Pulmonary artery endothelial cell (primary cell): ENCODE measurements at regions not wholly inside any gene's neighbourhood (a gene's known extent, or its start where the extent isn't known, plus 50 kb on each side); places are given as distances from the start of the nearest gene placed in this dataset.

Experiments used
- DNase-seq: peaks from one replicate; pipeline ENCODE4 v3.0.0-alpha.2; 2011; ENCODE audit warnings: low read depth, low spot score

DNA sequence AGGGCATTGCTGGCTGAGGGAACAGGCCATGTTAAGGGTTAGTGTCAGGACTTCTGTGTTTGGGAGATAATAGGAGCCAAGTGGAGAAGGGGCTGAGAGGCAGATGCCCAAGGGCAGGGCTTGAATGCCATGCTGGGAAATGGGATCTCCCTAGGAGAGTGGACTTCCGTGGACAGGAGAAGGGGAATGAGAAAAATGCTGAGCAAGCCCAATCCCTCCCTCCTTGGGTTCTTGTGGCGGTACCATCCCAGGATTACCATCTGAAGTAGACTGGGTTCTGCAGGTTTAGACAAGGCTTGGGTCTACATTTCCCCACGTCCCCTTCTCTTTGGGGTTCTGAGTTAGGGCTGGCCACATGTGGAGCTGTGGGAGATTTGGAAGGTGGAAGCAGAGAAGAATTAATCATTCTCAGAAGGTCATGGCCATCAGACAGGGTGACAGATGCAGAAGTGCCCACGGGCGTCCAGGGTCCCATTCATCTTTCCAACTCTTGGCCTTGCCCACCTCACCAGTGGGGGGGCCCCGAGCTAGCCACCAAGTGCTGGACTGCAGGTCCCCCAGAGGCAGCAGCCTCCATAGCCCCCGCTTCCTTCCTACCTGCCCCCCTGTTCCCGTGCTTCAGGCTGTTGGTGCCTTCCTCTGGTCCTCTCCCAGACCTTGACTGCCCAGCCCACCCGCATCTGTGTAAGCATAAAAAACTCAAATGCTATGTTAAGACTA lies 354.8 kb downstream of the RPS24 start:
- no peak for DNase-seq

DNA sequence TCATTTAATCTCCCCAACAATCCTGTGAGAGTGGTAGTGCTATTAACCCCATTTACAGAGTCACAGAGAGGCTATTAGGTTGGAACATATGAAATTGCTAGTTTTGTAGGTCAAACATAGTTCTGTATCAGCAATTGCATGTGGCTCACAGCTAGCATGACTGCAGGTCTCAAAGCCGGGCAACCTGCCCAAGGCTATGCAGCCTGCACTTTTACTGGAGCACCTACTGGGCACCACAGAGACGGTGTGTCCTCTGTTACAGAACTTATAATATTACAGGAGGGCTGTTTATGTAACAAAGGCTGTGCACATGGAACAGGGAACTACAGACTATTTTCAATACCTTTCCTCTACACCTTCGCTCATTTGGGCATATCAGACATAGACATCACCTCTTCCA lies 355.8 kb downstream of the RPS24 start:
- DNase-seq = no peak

DNA sequence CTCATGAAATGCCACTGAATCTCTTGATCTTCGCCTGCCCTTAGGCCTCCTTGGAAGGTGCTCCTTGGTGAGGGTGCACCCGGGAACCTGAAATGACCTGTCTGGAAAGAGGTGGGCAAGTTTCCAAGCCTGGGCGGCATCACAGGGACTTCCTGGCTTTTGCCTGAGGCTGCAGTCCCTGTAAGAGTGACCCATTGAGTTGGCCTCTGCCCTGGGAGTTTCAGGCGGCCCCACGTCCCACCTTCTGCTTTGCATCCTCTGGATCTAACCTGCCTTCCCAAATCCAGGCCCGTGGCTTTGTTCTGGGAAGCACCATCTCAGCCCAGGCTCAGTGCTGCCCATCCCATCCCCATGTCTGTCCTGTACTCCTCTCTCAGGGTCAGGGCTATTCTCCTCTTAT lies 356.4 kb downstream of the RPS24 start:
- DNase-seq = no peak

DNA sequence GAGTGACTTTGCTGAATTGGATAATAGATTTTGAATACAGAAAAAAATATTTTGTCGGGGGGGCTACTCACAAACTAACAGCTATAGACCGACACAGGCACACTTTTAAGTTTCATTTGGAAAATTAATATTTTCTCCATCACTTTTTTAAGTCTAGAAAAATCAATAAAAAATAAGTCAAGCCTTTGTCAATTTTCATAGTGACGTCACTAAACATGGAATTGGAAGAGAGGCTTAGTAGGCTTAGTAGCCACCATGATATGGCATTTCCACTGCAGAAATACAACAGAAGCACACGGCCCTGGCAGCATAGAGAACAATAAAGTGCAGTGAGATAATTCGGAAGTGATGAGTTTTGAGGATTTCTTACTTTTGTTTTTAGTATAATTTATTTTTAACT lies 357.2 kb downstream of the RPS24 start:
- no peak for DNase-seq

DNA sequence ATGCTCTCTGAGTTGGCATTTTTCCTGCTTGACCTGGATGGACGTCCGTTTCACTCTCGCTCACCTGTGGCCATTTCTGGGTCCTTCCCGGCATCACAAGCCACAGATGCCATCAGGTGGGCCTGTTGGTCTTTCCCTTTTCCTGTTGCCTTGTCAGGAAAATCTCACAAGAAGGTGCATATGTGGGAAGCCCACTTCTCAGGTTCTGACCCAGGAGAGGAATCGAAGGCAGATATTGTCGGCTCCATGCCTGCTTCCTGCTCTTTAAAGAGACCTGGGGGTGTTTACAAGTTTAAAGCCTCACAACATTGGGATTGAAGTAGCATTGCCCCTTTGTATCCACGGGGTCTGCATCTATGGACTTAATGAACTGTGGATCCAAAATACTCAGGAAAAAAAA lies 357.9 kb downstream of the RPS24 start:
- no peak for DNase-seq

DNA sequence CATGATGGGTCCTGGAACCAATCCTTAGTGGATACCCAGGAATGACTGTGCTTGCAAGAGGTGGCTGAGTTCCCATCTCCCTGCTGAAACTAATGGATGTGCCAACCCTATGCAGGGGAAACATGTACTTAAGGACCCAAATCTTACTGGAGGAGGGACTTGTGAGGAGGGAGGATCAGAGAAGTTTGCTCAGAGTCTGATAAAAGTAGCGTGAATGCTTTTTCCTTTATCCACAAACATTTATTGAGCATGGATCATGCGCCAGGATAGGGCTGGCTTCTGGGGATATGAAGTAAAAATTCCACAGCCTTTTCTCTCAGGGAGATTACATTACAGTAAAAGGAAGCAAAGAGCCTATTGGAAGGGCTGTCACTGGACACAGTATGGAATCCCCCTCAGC lies 358.5 kb downstream of the RPS24 start:
- no peak for DNase-seq

DNA sequence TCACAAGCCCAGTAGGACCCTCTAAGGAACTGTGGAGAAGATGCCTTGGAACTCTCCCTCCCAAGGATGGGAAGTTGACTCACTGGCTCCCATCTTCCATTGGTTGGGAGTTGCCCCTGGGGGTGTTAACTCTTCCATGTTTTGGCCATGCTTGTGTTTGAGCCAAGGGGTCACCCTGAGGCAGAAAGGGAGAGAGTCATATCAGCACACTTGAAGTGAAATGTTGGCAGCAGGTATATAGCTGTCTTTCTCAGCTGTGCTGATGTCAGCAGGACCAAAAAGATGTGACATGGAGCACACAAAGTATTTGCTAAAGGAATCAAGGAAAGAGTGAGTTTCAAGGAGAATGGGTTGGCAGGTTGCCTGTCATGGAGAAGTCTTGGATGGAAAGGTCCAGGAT lies 359.4 kb downstream of the RPS24 start:
- DNase-seq = no peak

DNA sequence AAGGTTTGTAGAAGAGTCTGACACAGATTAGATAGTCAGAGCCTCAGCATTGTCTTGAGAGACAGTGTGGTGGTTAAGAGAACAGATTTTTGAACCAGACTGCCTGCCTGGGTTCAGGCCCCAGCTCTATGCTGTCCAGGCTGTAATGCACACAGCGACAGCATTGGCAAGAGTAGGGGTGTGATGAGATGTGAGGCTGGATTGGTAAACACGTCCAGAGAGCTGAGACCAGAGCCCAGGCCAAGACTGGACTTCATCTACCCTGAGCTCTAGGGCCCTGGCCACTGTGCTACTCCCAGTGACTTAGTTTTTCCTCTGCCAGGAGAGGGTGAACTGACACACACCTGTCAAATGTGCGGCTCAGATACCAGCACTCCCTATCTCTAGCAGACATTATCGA lies 360.4 kb downstream of the RPS24 start:
- DNase-seq = no peak

DNA sequence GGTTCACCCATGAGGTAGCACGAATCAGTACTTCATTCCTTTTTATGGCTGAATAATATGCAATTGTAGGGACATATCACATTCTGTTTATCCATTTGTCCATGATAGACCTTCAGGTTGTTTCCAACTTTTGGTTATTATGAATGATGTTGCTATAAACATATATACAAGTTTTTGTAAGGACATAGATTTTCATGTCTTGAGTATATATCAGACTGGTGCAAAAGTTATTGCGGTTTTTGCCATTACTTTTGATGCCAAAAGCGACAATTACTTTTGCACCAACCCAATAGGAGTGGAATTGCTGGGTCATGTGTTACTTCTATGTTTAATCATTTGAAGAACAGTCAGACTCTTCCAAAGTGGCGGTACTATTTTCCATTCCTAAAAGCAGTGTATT lies 361.5 kb downstream of the RPS24 start:
- DNase-seq = no peak

DNA sequence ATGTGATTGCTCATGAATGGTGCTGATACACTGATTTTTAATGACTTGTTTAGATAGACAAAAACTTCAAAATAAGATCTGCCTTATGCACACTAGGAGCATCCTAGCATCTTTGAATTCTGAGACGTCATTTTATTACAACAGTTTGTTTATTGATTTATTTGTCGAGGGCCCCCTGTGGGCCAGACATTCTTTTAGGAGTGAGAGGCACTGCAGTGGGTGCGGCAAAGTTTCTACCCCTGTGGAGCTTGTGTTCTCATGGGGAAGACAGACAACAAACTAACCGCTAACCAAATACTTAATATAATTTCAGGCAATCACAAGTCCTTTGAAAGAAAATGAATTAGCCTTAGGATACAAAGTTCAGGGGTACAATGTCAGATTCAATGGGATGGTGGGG lies 363.1 kb downstream of the RPS24 start:
- no peak for DNase-seq

DNA sequence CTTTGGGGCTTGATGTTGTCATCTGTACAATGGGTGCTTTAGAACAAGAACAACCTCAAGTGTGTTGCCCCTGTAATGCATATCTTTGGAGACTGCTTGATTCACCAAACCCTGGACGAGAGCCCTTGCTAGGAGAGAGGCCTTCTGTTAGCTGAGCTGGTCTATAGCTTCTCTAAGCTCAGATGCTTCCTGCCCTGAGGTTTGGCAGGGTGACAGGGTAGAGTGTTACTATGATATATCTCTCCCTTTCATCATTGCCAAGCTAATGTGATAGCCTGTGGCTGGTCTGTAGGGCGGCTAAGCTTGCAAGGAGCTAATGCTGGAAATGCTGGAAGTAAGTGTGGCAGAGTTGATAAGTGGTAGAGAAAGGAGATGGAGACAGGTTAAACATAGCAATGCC lies 364.1 kb downstream of the RPS24 start:
- DNase-seq = no peak

DNA sequence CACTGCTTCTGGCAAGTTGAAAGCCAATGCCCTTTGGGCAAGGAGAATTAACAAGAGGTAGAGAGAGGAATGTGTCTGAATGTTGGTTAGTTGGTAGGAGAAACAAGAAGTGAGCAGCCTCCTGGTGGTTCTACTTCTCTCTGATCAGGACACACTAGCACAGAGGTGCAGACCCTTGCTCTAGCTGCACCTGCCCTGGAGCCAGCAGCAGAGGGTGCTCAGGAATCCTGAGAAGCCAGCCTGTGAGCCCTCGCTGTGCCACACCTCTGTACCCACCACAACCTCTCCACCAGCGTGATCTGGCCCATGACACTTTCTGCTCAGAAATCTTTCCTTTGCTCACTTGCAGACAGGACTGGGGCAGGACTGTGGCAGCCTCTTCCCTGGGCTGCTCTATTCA lies 364.7 kb downstream of the RPS24 start:
- DNase-seq = no peak

DNA sequence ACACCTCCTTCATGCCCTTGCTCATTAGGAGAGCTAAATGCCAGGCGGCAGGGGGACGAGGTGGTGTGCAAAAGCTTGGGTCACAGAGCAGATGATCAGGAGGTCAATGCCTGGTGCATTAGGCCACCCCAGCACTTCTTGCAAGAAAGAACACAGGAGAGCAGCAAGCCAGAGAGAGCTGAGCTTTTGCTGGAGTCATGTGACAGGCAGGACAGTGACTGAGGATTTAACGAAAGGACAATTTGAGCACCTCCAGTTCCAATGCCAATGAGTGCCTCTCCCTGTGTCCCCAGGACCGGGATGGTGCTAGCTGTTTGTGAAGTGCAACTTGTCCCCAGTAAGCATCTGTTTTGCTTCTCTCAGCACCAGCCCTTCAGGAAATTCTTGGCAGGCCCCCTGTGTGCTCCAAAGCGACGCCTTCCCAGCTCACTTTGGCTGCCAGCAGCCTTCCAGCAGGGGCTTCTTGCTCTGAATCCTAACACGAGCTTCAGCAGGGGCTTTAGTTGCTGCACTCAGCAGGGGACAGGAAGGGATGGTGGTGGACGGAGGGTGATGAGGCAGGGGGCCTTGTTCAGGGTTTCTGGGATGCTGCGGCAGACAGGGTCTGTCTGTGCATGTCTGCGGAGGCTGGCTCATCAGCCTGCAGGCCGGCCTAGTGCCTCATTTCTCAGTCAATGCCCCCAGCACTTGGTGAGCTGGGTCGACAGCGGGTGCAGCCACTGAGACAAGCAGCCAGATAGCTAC lies 368.1 kb downstream of the RPS24 start:
- no peak for DNase-seq

DNA sequence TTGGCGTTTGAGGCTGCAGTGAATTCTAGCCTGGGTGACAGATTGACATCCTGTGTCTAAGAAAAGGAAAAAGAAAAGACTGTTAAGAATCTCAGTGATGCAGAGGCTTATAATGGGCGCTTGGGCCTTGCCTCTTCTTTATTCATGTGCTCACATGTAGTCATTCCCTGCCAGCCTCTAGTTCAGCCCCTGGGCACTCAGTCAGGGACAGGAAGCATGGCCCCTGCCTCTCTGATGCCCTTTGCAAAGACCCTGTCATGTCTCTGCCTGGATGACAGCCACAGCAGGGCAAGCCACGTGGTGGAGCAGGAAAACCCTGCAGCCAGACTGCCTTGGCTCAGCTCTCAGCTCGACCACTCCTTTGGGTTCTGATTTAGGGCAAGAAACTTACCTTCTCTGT lies 368.9 kb downstream of the RPS24 start:
- DNase-seq = no peak

DNA sequence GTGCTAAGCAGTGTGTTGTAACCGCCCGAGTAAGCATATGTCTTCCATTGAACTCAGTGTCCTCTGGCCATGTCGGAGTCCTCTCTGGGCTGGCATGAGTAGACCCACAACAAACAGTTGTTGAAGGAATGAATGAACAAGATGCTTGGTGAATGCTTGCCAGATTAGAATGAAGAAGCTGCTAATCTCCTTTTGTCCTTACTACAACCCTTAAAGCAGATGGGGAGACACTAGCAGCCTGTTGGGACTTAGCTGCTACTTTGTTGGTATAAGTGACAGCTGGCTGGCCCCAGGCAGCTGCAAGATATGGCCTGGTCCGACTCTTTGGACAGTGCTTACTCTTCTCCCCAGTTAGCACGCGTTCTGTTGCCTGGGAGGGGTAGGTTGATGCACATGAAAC lies 370.1 kb downstream of the RPS24 start:
- no peak for DNase-seq

DNA sequence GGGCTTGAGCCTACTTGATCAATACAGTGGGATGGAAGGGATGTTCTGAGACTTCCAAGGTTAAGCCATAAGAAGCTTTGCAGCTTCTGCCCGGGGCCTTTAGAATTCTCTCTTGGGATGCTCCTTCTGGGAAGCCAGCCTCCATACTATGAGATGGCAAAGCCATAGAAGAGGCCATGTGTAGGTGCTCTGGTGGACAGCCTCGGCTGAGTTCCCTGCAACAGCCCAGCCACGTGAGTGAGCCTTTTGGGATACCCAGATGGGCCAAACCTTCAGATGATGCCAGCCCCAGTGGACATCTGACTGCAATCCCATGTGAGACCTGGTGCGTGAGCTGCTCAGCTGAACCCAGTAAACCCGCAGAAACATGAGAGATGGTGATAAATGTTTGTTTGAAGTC lies 370.6 kb downstream of the RPS24 start:
- no peak for DNase-seq

DNA sequence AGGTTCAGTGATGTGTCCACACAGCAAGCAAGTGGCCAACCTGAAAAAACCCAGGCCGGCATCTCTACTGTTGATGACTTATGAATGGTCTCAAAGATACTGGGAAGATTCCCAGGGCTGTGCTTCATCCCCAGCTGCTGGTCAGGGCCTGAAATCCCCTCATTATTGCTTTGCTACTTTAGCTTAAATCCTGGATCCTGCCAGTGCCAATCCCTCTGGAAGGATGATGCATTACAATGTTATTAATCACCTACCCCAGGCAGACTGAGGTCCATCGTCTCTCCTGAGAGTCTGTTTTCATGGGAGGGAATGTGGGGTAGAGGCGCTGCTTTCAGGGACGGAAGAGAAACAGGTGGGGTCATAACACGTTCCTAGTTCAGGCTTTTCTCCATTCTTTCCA lies 371.6 kb downstream of the RPS24 start:
- no peak for DNase-seq

DNA sequence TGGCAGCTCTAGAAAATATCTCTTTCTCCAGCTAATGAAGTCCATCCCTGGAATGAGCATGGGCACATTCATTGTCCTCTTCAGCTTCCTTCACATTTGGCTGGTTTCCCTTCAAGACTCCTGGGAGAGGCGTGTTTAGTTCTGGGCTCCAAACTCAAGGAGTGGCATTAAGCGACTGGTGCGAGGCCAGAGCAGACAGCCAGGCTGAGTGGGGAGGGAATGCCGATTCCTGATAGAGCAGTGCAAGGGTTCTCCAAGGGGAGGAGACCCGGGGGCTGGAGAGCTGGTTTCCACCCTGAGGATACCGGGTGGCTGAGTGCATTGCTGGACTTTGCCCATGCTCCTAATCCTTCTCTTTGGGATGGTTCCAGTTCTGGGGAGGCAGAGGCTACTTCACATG lies 372.1 kb downstream of the RPS24 start:
- DNase-seq = no peak

DNA sequence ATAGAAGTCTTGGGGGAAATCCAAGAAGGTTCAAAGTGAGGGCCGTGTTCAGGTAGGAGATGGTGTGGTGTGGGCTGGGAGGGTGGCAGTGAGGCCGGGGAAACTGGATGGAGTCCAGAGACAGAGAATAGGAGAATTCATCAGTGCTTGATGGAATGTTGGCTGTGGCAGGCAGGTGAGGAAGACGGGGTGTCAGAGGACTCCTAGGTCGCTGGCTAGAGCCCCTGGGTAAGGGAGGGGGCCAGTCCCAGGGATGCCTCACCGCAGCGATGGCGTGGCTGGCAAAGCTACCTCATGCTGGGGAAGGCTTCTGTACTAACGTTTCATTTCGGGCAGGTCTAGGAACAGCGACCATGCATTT lies 373.0 kb downstream of the RPS24 start:
- no peak for DNase-seq

DNA sequence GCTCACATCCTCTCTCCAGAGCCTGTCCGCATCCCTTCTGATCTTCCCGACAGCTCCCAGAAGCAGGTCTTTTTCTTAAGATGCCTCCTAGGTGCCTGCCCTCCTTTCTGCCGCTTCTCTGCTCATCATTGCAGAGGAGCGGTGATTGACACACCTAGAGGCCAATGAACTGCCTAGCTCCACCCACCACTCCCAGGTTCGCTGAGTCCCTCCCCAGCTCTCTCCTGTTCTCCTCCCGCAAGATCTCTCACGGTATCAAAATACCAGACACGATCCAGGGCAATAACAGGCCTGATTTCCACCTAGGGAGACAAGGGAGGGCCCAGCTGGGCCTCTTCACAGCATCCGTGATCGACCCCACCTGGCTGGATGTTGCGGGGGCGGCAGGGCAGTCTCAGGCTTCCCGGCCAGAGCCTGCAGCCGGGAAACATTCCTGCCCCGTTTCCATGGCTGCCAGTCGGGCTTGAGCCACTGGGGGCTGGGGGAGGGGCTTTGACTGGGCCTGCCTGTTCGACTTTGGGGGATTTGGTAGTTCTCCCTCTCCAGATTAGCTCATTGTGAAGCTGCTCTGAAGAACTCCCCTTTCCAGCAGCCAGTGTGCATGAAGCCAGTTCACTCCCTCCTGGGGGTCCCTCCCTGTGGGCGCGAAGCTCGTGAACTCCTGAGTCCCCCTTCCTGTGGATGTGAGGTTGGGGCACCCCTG lies 373.5 kb downstream of the RPS24 start:
- DNase-seq = peak; percentile 58

DNA sequence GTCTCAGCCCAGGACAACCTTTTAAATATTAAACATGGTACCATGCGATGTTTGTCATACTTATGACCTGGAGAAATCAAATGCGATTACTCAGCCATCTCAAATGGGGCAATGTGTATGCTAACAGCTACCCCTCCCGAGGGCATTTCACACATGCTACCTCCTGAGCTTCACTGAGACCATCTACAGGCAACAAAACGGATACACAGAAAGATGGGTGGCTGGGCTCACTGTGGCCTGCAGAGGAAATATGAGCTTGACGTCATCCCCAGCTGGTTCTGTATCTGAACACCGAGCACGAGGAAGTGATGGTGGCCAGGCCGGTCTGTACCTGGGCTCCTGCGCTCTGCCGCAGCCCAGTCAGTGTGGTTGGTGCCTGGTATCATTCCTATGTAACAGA lies 374.3 kb downstream of the RPS24 start:
- DNase-seq = no peak

DNA sequence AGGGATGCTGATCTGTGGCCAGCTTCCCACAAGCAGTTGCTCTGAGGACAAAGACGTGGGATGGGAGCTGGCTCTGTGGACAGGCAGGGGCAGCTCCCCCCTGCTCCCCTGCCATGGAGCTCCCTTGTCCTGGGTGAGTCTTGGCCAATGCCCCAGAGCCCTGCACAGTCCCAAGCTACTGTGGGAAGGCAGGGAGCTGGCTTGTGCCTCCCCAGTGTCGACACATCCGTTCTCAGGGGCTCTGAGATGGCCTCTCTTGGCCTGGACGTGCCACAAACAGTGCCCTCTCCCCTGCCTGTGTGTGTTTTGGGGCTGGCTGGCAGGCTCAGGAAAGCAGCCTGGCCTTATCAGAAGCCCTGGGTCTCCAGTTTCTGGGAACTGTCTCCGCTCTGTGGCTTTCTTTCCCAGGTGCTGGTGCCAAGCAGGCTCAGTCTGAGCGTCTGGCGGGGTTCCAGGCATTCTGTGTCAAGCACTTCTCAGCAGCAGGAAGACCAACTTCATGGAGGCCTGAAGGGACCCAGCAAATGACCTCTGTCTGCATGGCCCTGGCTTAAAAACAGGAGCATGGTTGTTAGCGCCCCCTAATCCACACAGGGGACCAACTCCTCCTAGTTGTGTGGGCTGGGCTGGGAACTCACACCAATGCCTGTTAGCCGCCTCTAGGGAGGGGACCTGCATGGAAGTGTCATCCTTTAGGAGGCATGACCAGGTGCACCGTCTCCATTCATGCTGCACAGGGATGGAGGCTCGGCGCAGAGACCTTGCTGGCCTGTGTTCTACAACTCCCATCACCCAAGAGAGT lies 375.2 kb downstream of the RPS24 start:
- peak; percentile 13 for DNase-seq
